ENCODE measurements at regions not wholly inside any gene's neighbourhood (a gene's known extent, or its start where the extent isn't known, plus 50 kb on each side); places are given as distances from the start of the nearest gene placed in this dataset.

- no peak overlapping the region for H3K27ac ChIP-seq
- no peaks in the 10 kb centered on the region for H3K36me3 ChIP-seq
- H3K4me3 ChIP-seq: no peak overlapping the region
- no peaks in the 10 kb centered on the region for H3K4me1 ChIP-seq
- 72 to 77% methylated on average over 4 of the region's 4 CpGs for WGBS, 2 donors
- no peak for FAIRE-seq
- H3K27me3 ChIP-seq: no peaks in the 10 kb centered on the region
- no peak for ATAC-seq
- no peaks in the 10 kb centered on the region for H3K9me3 ChIP-seq
- no peak for TF ChIP-seq CTCF (IDR thresholded peaks at IDR 0.05)
- no peak for DNase-seq
- intact Hi-C loops (cut with DNase I): no loop called here
Observed at GRCh38 chr2:23106242-23106785, 278.7 kb upstream of the KLHL29 start.

- no peaks in the 10 kb centered on the region for H3K4me1 ChIP-seq
- no peaks in the 10 kb centered on the region for H3K9me3 ChIP-seq
- 64 to 69% methylated on average over 4 of the region's 4 CpGs for WGBS, 2 donors
- no peak for DNase-seq
- ATAC-seq: peak in 2 of 4 donors; percentile 60 to 67
- no peak overlapping the region for H3K4me3 ChIP-seq
- H3K27ac ChIP-seq: no peak overlapping the region
- intact Hi-C loops (cut with DNase I): no loop called here
- no peak for FAIRE-seq
- no peaks in the 10 kb centered on the region for H3K27me3 ChIP-seq
- H3K36me3 ChIP-seq: no peaks in the 10 kb centered on the region
- no peak for TF ChIP-seq CTCF (IDR thresholded peaks at IDR 0.05)
Observed at GRCh38 chr2:23107327-23107941, 277.5 kb upstream of the KLHL29 start.

- DNase-seq (no peak), FAIRE-seq (no peak), ATAC-seq (no peak)
- intact Hi-C loops (cut with DNase I): no loop called here
- Histone ChIP-seq H3K9me3 (no peaks in the 10 kb centered on the region), H3K36me3 (no peaks in the 10 kb centered on the region), H3K27ac (no peak overlapping the region), H3K27me3 (no peaks in the 10 kb centered on the region), H3K4me1 (no peaks in the 10 kb centered on the region), H3K4me3 (no peak overlapping the region)
- TF ChIP-seq CTCF (IDR thresholded peaks at IDR 0.05): no peak
- WGBS, 2 donors: 42 to 49% methylated on average over 2 of the region's 2 CpGs
Observed at GRCh38 chr2:23111263-23111662, 273.7 kb upstream of the KLHL29 start.

- Histone ChIP-seq H3K27ac (no peak overlapping the region), H3K9me3 (no peaks in the 10 kb centered on the region), H3K27me3 (no peaks in the 10 kb centered on the region), H3K36me3 (no peaks in the 10 kb centered on the region), H3K4me1 (no peaks in the 10 kb centered on the region), H3K4me3 (no peak overlapping the region)
- ATAC-seq (no peak), DNase-seq (no peak), FAIRE-seq (no peak)
- intact Hi-C loops (cut with DNase I): no loop called here
- WGBS, 2 donors: 88 to 90% methylated on average over 6 of the region's 6 CpGs
- TF ChIP-seq CTCF (IDR thresholded peaks at IDR 0.05): no peak
Observed at GRCh38 chr2:23112517-23112916, 272.5 kb upstream of the KLHL29 start.

- no peaks in the 10 kb centered on the region for H3K36me3 ChIP-seq
- H3K27ac ChIP-seq: no peak overlapping the region
- H3K4me3 ChIP-seq: no peak overlapping the region
- TF ChIP-seq CTCF (IDR thresholded peaks at IDR 0.05): no peak
- H3K9me3 ChIP-seq: no peaks in the 10 kb centered on the region
- ATAC-seq (no peak), DNase-seq (no peak), FAIRE-seq (no peak)
- H3K4me1 ChIP-seq: no peaks in the 10 kb centered on the region
- intact Hi-C loops (cut with DNase I): no loop called here
- no peaks in the 10 kb centered on the region for H3K27me3 ChIP-seq
- 45 to 52% methylated on average over 1 of the region's 1 CpG for WGBS, 2 donors
Observed at GRCh38 chr2:23114299-23114698, 270.7 kb upstream of the KLHL29 start.

All from pancreas (tissue), 10 donors.